ENCODE measurements at regions not wholly inside any gene's neighbourhood (a gene's known extent, or its start where the extent isn't known, plus 50 kb on each side); places are given as distances from the start of the nearest gene placed in this dataset.

GRCh38 chr5:119801570-119801969, 172.2 kb downstream of the FAM170A start:
- TF ChIP-seq, protein P1, sequence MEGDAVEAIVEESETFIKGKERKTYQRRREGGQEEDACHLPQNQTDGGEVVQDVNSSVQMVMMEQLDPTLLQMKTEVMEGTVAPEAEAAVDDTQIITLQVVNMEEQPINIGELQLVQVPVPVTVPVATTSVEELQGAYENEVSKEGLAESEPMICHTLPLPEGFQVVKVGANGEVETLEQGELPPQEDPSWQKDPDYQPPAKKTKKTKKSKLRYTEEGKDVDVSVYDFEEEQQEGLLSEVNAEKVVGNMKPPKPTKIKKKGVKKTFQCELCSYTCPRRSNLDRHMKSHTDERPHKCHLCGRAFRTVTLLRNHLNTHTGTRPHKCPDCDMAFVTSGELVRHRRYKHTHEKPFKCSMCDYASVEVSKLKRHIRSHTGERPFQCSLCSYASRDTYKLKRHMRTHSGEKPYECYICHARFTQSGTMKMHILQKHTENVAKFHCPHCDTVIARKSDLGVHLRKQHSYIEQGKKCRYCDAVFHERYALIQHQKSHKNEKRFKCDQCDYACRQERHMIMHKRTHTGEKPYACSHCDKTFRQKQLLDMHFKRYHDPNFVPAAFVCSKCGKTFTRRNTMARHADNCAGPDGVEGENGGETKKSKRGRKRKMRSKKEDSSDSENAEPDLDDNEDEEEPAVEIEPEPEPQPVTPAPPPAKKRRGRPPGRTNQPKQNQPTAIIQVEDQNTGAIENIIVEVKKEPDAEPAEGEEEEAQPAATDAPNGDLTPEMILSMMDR (IDR thresholded peaks at IDR 0.05): no peak
- TF ChIP-seq POLR2A (IDR thresholded peaks at IDR 0.05) (no peak), EP300 (IDR thresholded peaks at IDR 0.05) (no peak)
